ENCODE measurements at regions not wholly inside any gene's neighbourhood (a gene's known extent, or its start where the extent isn't known, plus 50 kb on each side); places are given as distances from the start of the nearest gene placed in this dataset.
"Not testable (repeated sequence)": the region's sequence is repeated elsewhere in the genome, so short reads cannot be mapped to it uniquely, and the experiment has no call there.

DNA sequence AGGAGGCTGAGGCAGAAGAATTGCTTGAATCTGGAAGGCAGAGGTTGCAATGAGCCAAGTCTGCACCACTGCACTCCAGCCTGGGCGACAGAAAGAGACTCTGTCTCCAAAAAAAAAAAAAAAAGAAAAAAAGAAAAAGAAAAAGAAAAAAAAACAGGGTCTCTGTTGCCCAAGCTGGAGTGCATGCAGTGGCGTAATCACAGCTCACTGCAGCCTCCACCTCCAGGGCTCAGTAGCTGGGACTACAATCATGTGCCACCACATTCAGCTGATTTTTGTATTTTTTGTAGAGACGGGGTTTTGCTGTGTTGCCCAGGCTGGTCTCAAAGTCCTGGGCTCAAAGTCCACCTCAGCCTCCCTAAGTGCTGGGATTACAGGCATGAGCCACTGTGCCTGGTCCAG, 94.0 kb upstream of the SERTAD2 start:
- TF ChIP-seq, protein P1, sequence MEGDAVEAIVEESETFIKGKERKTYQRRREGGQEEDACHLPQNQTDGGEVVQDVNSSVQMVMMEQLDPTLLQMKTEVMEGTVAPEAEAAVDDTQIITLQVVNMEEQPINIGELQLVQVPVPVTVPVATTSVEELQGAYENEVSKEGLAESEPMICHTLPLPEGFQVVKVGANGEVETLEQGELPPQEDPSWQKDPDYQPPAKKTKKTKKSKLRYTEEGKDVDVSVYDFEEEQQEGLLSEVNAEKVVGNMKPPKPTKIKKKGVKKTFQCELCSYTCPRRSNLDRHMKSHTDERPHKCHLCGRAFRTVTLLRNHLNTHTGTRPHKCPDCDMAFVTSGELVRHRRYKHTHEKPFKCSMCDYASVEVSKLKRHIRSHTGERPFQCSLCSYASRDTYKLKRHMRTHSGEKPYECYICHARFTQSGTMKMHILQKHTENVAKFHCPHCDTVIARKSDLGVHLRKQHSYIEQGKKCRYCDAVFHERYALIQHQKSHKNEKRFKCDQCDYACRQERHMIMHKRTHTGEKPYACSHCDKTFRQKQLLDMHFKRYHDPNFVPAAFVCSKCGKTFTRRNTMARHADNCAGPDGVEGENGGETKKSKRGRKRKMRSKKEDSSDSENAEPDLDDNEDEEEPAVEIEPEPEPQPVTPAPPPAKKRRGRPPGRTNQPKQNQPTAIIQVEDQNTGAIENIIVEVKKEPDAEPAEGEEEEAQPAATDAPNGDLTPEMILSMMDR (conservative IDR thresholded peaks at IDR 0.05 in 1 of 2, IDR thresholded peaks at IDR 0.05 in 1 of 2; ENCODE audit: low read depth in 1 of 2, low read length in 2 of 2), result not testable (repeated sequence)
- not testable (repeated sequence) for TF ChIP-seq EZH2 (IDR thresholded peaks at IDR 0.05; ENCODE audit: low read length, missing control alignments)

Measured in fibroblast of lung (primary cell).